Keratinocyte (primary cell): ENCODE measurements at regions not wholly inside any gene's neighbourhood (a gene's known extent, or its start where the extent isn't known, plus 50 kb on each side); places are given as distances from the start of the nearest gene placed in this dataset.

Experiments
- DNase-seq: peaks from one replicate; pipeline ENCODE4 v3.0.0-alpha.2; 2011; ENCODE audit warnings: low read depth, missing footprints, low spot score
- FAIRE-seq: peaks from 2 replicates; lab custom pipeline; 2011; peaks lifted over from hg19 to GRCh38; lab: Jason Lieb, UNC
- H2AFZ ChIP-seq: 2 replicates; pipeline ENCODE4 v1.6.0; 2012; ENCODE audit warnings: low read length, control low read depth, inconsistent platforms; ENCODE audit not compliant: control insufficient read depth
- H3K27ac ChIP-seq: 2 replicates; pipeline ENCODE4 v1.5.1; 2011; ENCODE audit warnings: low read length; ENCODE audit not compliant: control insufficient read depth, insufficient read depth
- H3K27me3 ChIP-seq: 3 replicates; pipeline ENCODE4 v1.6.0; 2011; ENCODE audit warnings: low read length; ENCODE audit not compliant: control insufficient read depth, insufficient read depth; ENCODE audit errors: extremely low read depth
- H3K36me3 ChIP-seq, 2 experiments: 2 replicates in 1 of 2; 3 replicates in 1 of 2; pipeline ENCODE4 v1.5.1; 2011; ENCODE audit warnings: low read length in 2 of 2, mild to moderate bottlenecking in 1 of 2; ENCODE audit not compliant: control insufficient read depth in 2 of 2, insufficient read depth in 2 of 2; ENCODE audit errors: extremely low read depth in 1 of 2
- H3K4me1 ChIP-seq: 3 replicates; pipeline ENCODE4 v1.5.1; 2011; ENCODE audit warnings: low read length; ENCODE audit not compliant: control insufficient read depth, insufficient read depth; ENCODE audit errors: extremely low read depth
- H3K4me2 ChIP-seq: 3 replicates; pipeline ENCODE4 v1.6.0; 2011; ENCODE audit warnings: low read depth, low read length; ENCODE audit not compliant: control insufficient read depth, insufficient read depth; ENCODE audit errors: extremely low read depth
- H3K4me3 ChIP-seq, 3 experiments: fragments of 200-600 bp in 1 of 3; sonication (generic) in 1 of 3; 2 replicates in 2 of 3; 3 replicates in 1 of 3; pipeline ENCODE4 v1.5.1; 2011 to 2016; ENCODE audit warnings: low read length in 3 of 3, mild to moderate bottlenecking in 3 of 3, control low read depth in 2 of 3, inconsistent platforms in 1 of 3, low read depth in 1 of 3, mixed read lengths in 1 of 3, mixed run types in 1 of 3, moderate library complexity in 1 of 3; ENCODE audit not compliant: control insufficient read depth in 2 of 3, insufficient read depth in 2 of 3; ENCODE audit errors: extremely low read depth in 1 of 3
- H3K79me2 ChIP-seq: 2 replicates; pipeline ENCODE4 v1.6.0; 2012; ENCODE audit warnings: low read length; ENCODE audit not compliant: control insufficient read depth, insufficient read depth
- H3K9ac ChIP-seq: 3 replicates; pipeline ENCODE4 v1.6.0; 2011; ENCODE audit warnings: low read length; ENCODE audit not compliant: control insufficient read depth, insufficient read depth; ENCODE audit errors: extremely low read depth
- H3K9me1 ChIP-seq: 3 replicates; pipeline ENCODE4 v1.6.0; 2011; ENCODE audit warnings: low read length; ENCODE audit not compliant: control insufficient read depth, insufficient read depth; ENCODE audit errors: extremely low read depth
- H3K9me3 ChIP-seq: 2 replicates; pipeline ENCODE4 v1.5.1; 2012; ENCODE audit warnings: low read depth, low read length; ENCODE audit not compliant: control insufficient read depth
- H4K20me1 ChIP-seq: 3 replicates; pipeline ENCODE4 v1.6.0; 2011; ENCODE audit warnings: low read length; ENCODE audit not compliant: control insufficient read depth, insufficient read depth; ENCODE audit errors: extremely low read depth
- EZH2 ChIP-seq: IDR thresholded peaks from one replicate; pipeline ENCODE4 v1.6.1; 2012; ENCODE audit warnings: inconsistent platforms, mild to moderate bottlenecking, low read length, moderate library complexity
- dilution Hi-C: fragments of 300-500 bp; cut with MboI; formaldehyde crosslinking; loops from one replicate; pipeline ENCODE4 v1.7.0; 2020; ENCODE audit warnings: low sequenced_read_pairs; ENCODE audit not compliant: extremely low pct_ligation_motif_present
- TF ChIP-seq, protein P1 (sequence below), 3 experiments: IDR thresholded peaks in 1 of 3; conservative IDR thresholded peaks in 1 of 3; optimal IDR thresholded peaks in 1 of 3; 2 replicates in 2 of 3; 3 replicates in 1 of 3; pipeline versions ENCODE3 to v1.5.1; 2011; ENCODE audit warnings: low read length in 3 of 3, mild to moderate bottlenecking in 3 of 3, moderate library complexity in 2 of 3, control low read depth in 1 of 3, inconsistent platforms in 1 of 3; ENCODE audit not compliant: insufficient read depth in 2 of 3; ENCODE audit errors: extremely low read depth in 1 of 3

DNA sequence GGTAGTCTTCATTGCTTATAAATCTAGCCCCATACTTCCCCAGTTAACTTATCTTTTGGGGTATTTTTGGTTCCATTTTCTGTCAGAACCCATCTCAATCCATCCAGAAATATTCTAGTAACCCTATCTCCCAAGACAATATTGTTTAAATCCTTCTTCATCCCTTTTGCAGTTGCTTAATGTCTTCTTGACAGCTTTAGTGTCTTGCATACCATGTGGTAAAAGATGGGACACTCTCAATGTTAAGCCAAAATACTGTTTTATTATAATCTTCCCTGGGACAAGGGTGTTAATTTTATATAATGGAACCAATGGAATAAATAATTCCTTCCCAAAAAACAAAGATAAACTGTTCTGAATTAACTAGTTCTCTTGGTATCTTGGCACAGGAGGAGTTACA is 450.2 kb downstream of the CCER1 start:
- no peak overlapping the region for H3K4me2 ChIP-seq
- DNase-seq = no peak
- no peaks in the 10 kb centered on the region for H3K4me1 ChIP-seq
- FAIRE-seq = no peak
- no peaks in the 10 kb centered on the region for H3K9me3 ChIP-seq
- H4K20me1 ChIP-seq = no peaks in the 10 kb centered on the region
- no peaks in the 10 kb centered on the region for H3K36me3 ChIP-seq
- TF ChIP-seq EZH2 = no peak
- TF ChIP-seq, protein P1, sequence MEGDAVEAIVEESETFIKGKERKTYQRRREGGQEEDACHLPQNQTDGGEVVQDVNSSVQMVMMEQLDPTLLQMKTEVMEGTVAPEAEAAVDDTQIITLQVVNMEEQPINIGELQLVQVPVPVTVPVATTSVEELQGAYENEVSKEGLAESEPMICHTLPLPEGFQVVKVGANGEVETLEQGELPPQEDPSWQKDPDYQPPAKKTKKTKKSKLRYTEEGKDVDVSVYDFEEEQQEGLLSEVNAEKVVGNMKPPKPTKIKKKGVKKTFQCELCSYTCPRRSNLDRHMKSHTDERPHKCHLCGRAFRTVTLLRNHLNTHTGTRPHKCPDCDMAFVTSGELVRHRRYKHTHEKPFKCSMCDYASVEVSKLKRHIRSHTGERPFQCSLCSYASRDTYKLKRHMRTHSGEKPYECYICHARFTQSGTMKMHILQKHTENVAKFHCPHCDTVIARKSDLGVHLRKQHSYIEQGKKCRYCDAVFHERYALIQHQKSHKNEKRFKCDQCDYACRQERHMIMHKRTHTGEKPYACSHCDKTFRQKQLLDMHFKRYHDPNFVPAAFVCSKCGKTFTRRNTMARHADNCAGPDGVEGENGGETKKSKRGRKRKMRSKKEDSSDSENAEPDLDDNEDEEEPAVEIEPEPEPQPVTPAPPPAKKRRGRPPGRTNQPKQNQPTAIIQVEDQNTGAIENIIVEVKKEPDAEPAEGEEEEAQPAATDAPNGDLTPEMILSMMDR (optimal IDR thresholded peaks at IDR 0.05 in 1 of 3, IDR thresholded peaks at IDR 0.05 in 1 of 3, conservative IDR thresholded peaks at IDR 0.05 in 1 of 3; ENCODE audit: extremely low read depth in 1 of 3, insufficient read depth in 2 of 3, low read length in 3 of 3) = no peak
- dilution Hi-C loops = no loop called here
- H2AFZ ChIP-seq = no peak overlapping the region
- H3K27me3 ChIP-seq = no peaks in the 10 kb centered on the region
- no peaks in the 10 kb centered on the region for H3K79me2 ChIP-seq
- H3K9ac ChIP-seq = no peak overlapping the region
- H3K9me1 ChIP-seq = no peaks in the 10 kb centered on the region
- no peak overlapping the region for H3K4me3 ChIP-seq
- H3K27ac ChIP-seq = no peak overlapping the region

DNA sequence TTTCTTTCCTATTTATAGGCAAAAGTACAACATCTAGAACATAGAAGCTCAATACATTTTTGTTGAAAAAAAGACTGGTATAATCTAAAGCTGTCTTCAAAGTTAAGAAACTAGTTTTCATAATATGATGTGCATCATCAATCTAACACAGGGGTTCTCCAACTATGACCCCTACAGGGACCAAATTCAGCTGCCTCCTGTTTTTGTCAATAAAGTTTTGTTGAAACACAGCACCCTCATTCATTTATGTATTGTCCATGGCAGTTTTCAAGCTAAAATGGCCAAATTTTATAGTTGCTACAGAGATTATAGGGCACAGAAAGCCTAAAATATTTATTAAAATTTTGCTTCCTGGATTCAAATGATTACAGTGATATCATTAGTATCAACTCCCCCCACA is 452.9 kb downstream of the CCER1 start:
- no peaks in the 10 kb centered on the region for H3K9me1 ChIP-seq
- no peaks in the 10 kb centered on the region for H4K20me1 ChIP-seq
- FAIRE-seq (no peak), DNase-seq (no peak)
- H2AFZ ChIP-seq = no peak overlapping the region
- H3K4me1 ChIP-seq = no peaks in the 10 kb centered on the region
- no peak overlapping the region for H3K9ac ChIP-seq
- no peaks in the 10 kb centered on the region for H3K27me3 ChIP-seq
- no peaks in the 10 kb centered on the region for H3K9me3 ChIP-seq
- TF ChIP-seq EZH2 = no peak
- TF ChIP-seq, protein P1 (optimal IDR thresholded peaks at IDR 0.05 in 1 of 3, IDR thresholded peaks at IDR 0.05 in 1 of 3, conservative IDR thresholded peaks at IDR 0.05 in 1 of 3; ENCODE audit: extremely low read depth in 1 of 3, insufficient read depth in 2 of 3, low read length in 3 of 3) = no peak
- no peak overlapping the region for H3K4me3 ChIP-seq
- dilution Hi-C loops = no loop called here
- no peaks in the 10 kb centered on the region for H3K36me3 ChIP-seq
- H3K27ac ChIP-seq = no peak overlapping the region
- no peak overlapping the region for H3K4me2 ChIP-seq
- H3K79me2 ChIP-seq = no peaks in the 10 kb centered on the region
